HCT116 (cell line): ENCODE measurements at regions not wholly inside any gene's neighbourhood (a gene's known extent, or its start where the extent isn't known, plus 50 kb on each side); places are given as distances from the start of the nearest gene placed in this dataset.

ENCODE experiments used
- ATAC-seq: fragments of 200-7000 bp; cut with Tn5 transposase; 2 replicates; pipeline ENCODE4 v1.9.1; 2020; ENCODE audit warnings: mild to moderate bottlenecking, moderate library complexity
- BruUV-seq: library from RNA; stranded (reverse); fragments of 400-500 nt; replicated peaks from 2 replicates; lab custom pipeline; 2021; lab: Mats Ljungman, UMichigan
- CTCF ChIA-PET: fragments of 300-600 bp; sonication (Branson Sonifier 250); formaldehyde crosslinking; loops from one replicate; lab custom pipeline; 2021; ENCODE audit warnings: antibody characterized with exemption; lab: Charles Lee
- POLR2A ChIA-PET: fragments of 300-600, 350-600 bp; sonication (Branson Sonifier 250); formaldehyde crosslinking; loops from one replicate; lab custom pipeline; 2021; ENCODE audit warnings: antibody characterized with exemption; lab: Charles Lee
- RAD21 ChIA-PET, 2 experiments: fragments of 300-600 bp; sonication (Branson Sonifier 250); formaldehyde crosslinking; loops; one replicate each; lab custom pipeline; 2023; ENCODE audit warnings: low total read pairs in 2 of 2; ENCODE audit not compliant: uncharacterized antibody in 2 of 2, unreplicated experiment in 2 of 2, low non-redundant PET in 1 of 2; lab: Charles Lee
- DNase-seq: peaks from one replicate; pipeline ENCODE4 v3.0.0-alpha.2; 2010; ENCODE audit warnings: low read depth, low spot score
- H2AFZ ChIP-seq: fragments of 200-600 bp; shearing (Covaris generic), sonication (generic); 2 replicates; pipeline ENCODE4 v1.6.1; 2017; ENCODE audit warnings: low read depth, mixed run types, mixed read lengths, antibody characterized with exemption, low read length; ENCODE audit not compliant: poor library complexity, severe bottlenecking
- H3K27ac ChIP-seq: 2 replicates; pipeline ENCODE4 v1.5.1; 2012; ENCODE audit warnings: low read depth, low read length
- H3K27me3 ChIP-seq: fragments of 200-600 bp; sonication (generic); 2 replicates; pipeline ENCODE4 v1.6.1; 2016; ENCODE audit warnings: mixed run types, low read length, mixed read lengths; ENCODE audit not compliant: insufficient read depth
- H3K36me3 ChIP-seq, 2 experiments: fragments of 200-500 bp in 1 of 2; fragments of 200-600 bp in 1 of 2; sonication (Bioruptor generic) in 1 of 2; sonication (generic) in 1 of 2; 2 replicates each; pipeline versions ENCODE4 v1.5.1 to v1.6.1; 2014 to 2016; ENCODE audit warnings: low read length in 2 of 2, inconsistent platforms in 1 of 2, mixed read lengths in 1 of 2, mixed run types in 1 of 2; ENCODE audit not compliant: insufficient read depth in 2 of 2, control insufficient read depth in 1 of 2
- H3K4me1 ChIP-seq, 2 experiments: fragments of 200-600 bp in 1 of 2; sonication (generic) in 1 of 2; 2 replicates each; pipeline versions ENCODE4 v1.5.1 to v1.6.1; 2012 to 2017; ENCODE audit warnings: low read length in 2 of 2, inconsistent platforms in 1 of 2, mild to moderate bottlenecking in 1 of 2, mixed read lengths in 1 of 2, mixed run types in 1 of 2, moderate library complexity in 1 of 2; ENCODE audit not compliant: insufficient read depth in 2 of 2, control insufficient read depth in 1 of 2
- H3K4me2 ChIP-seq: fragments of 200-600 bp; sonication (generic); 2 replicates; pipeline ENCODE4 v1.6.1; 2017; ENCODE audit warnings: mixed run types, low read length, mixed read lengths
- H3K4me3 ChIP-seq, 2 experiments: fragments of 200-600 bp in 1 of 2; sonication (generic) in 1 of 2; replicated peaks in 1 of 2; 2 replicates each; pipeline ENCODE4 v1.5.1; 2011 to 2016; ENCODE audit warnings: low read length in 2 of 2, control low read depth in 1 of 2, low read depth in 1 of 2, mild to moderate bottlenecking in 1 of 2, mixed read lengths in 1 of 2, mixed run types in 1 of 2
- H3K79me2 ChIP-seq: fragments of 200-600 bp; sonication (generic); 2 replicates; pipeline ENCODE4 v1.6.1; 2017; ENCODE audit warnings: mild to moderate bottlenecking, mixed run types, low read length, moderate library complexity, mixed read lengths; ENCODE audit not compliant: insufficient read depth
- H3K9ac ChIP-seq: fragments of 200-600 bp; sonication (generic); 2 replicates; pipeline ENCODE4 v1.6.1; 2016; ENCODE audit warnings: low read length, mixed read lengths
- H3K9me2 ChIP-seq: fragments of 200-600 bp; sonication (generic), shearing (Covaris generic); 2 replicates; pipeline ENCODE4 v1.6.1; 2017; ENCODE audit warnings: mixed run types, mild to moderate bottlenecking, moderate library complexity; ENCODE audit not compliant: insufficient read depth
- H3K9me3 ChIP-seq, 2 experiments: fragments of 200-500 bp in 1 of 2; fragments of 200-600 bp in 1 of 2; sonication (Bioruptor generic) in 1 of 2; sonication (generic) in 1 of 2; 2 replicates each; pipeline ENCODE4 v1.6.1; 2014 to 2017; ENCODE audit warnings: low read length in 2 of 2, mixed read lengths in 2 of 2, inconsistent platforms in 1 of 2, low read depth in 1 of 2, mild to moderate bottlenecking in 1 of 2, mixed run types in 1 of 2, moderate library complexity in 1 of 2; ENCODE audit not compliant: control insufficient read depth in 1 of 2, insufficient read depth in 1 of 2
- H4K20me1 ChIP-seq: fragments of 200-600 bp; sonication (generic), shearing (Covaris generic); 2 replicates; pipeline ENCODE4 v1.6.1; 2017; ENCODE audit warnings: mixed run types, mild to moderate bottlenecking, moderate library complexity; ENCODE audit not compliant: insufficient read depth
- ATF3 ChIP-seq: IDR thresholded peaks from 2 replicates; pipeline ENCODE4 v1.6.1; 2012
- CBX3 ChIP-seq: IDR thresholded peaks from 2 replicates; pipeline ENCODE4 v1.6.1; 2012; ENCODE audit warnings: low read depth
- CEBPB ChIP-seq: IDR thresholded peaks from 2 replicates; pipeline ENCODE4 v1.6.1; 2012; ENCODE audit warnings: low read depth
- ELF1 ChIP-seq: IDR thresholded peaks from 2 replicates; pipeline ENCODE4 v1.6.1; 2012; ENCODE audit warnings: low read depth, borderline replicate concordance
- EZH2phosphoT487 ChIP-seq: fragments of 200-600 bp; IDR thresholded peaks from 2 replicates; pipeline ENCODE4 v1.6.1; 2018; ENCODE audit warnings: antibody characterized with exemption, borderline replicate concordance
- POLR2A ChIP-seq: IDR thresholded peaks from 2 replicates; pipeline ENCODE4 v1.7.0; 2011; ENCODE audit warnings: borderline replicate concordance; ENCODE audit not compliant: insufficient read depth, insufficient read length; ENCODE audit errors: extremely low read depth
- RAD21 ChIP-seq: IDR thresholded peaks from 2 replicates; pipeline ENCODE4 v1.6.1; 2012; ENCODE audit warnings: low read depth, mild to moderate bottlenecking
- SP1 ChIP-seq: IDR thresholded peaks from 2 replicates; pipeline ENCODE4 v1.6.1; 2012; ENCODE audit warnings: low read depth
- SRF ChIP-seq: IDR thresholded peaks from 2 replicates; pipeline ENCODE4 v1.6.1; 2012; ENCODE audit warnings: low read depth
- YY1 ChIP-seq: IDR thresholded peaks from 2 replicates; pipeline ENCODE4 v1.6.1; 2011; ENCODE audit warnings: low read length, low read depth, moderate library complexity, mild to moderate bottlenecking; ENCODE audit not compliant: insufficient replicate concordance; ENCODE audit errors: extremely low read depth
- ZNF274 ChIP-seq: fragments of 200-500 bp; sonication (Bioruptor generic); IDR thresholded peaks from 2 replicates; pipeline ENCODE4 v1.6.1; 2014; ENCODE audit warnings: mild to moderate bottlenecking, low read depth, low read length, inconsistent platforms
- intact Hi-C: fragments of 100-400 bp; cut with micrococcal nuclease; formaldehyde crosslinking; loops from 2 replicates; pipeline ENCODE4 v1.10.0; 2022
- TF ChIP-seq, protein P1 (sequence below): IDR thresholded peaks from 2 replicates; pipeline ENCODE4 v1.6.1; 2012; ENCODE audit warnings: low read depth

- H3K4me2 ChIP-seq, result no peak overlapping the region
- no peaks in the 10 kb centered on the region for H3K4me1 ChIP-seq
- H3K9me2 ChIP-seq, result no peaks in the 10 kb centered on the region
- H3K27me3 ChIP-seq, result no peaks in the 10 kb centered on the region
- no peak for ATAC-seq
- H4K20me1 ChIP-seq, result no peaks in the 10 kb centered on the region; the same call in 1 of the 2 replicates
- peaks cover 10 to 19% of the 10 kb centered on the region in 2 experiments; a peak in 3 of 4 replicates for H3K9me3 ChIP-seq
- TF ChIP-seq EZH2phosphoT487, result no peak
- no peak for TF ChIP-seq SRF
- TF ChIP-seq, protein P1, sequence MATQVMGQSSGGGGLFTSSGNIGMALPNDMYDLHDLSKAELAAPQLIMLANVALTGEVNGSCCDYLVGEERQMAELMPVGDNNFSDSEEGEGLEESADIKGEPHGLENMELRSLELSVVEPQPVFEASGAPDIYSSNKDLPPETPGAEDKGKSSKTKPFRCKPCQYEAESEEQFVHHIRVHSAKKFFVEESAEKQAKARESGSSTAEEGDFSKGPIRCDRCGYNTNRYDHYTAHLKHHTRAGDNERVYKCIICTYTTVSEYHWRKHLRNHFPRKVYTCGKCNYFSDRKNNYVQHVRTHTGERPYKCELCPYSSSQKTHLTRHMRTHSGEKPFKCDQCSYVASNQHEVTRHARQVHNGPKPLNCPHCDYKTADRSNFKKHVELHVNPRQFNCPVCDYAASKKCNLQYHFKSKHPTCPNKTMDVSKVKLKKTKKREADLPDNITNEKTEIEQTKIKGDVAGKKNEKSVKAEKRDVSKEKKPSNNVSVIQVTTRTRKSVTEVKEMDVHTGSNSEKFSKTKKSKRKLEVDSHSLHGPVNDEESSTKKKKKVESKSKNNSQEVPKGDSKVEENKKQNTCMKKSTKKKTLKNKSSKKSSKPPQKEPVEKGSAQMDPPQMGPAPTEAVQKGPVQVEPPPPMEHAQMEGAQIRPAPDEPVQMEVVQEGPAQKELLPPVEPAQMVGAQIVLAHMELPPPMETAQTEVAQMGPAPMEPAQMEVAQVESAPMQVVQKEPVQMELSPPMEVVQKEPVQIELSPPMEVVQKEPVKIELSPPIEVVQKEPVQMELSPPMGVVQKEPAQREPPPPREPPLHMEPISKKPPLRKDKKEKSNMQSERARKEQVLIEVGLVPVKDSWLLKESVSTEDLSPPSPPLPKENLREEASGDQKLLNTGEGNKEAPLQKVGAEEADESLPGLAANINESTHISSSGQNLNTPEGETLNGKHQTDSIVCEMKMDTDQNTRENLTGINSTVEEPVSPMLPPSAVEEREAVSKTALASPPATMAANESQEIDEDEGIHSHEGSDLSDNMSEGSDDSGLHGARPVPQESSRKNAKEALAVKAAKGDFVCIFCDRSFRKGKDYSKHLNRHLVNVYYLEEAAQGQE, result no peak
- no peak for TF ChIP-seq YY1
- no peak for TF ChIP-seq POLR2A
- TF ChIP-seq SP1, result no peak
- no peak for TF ChIP-seq ATF3
- no peak for TF ChIP-seq CEBPB
- TF ChIP-seq CBX3, result no peak
- TF ChIP-seq ZNF274, result no peak
- TF ChIP-seq ELF1, result no peak
- TF ChIP-seq RAD21, result no peak
- CTCF ChIA-PET, result no interaction called here
- H3K36me3 ChIP-seq, result no peaks in the 10 kb centered on the region
- POLR2A ChIA-PET, result no interaction called here
- RAD21 ChIA-PET, result no interaction called here
- DNase-seq, result no peak
- intact Hi-C loops, result no loop called here
- H3K4me3 ChIP-seq, result no peak overlapping the region
- no peak overlapping the region for H3K27ac ChIP-seq
- no peaks in the 10 kb centered on the region for H3K79me2 ChIP-seq
- H2AFZ ChIP-seq, result no peak overlapping the region
- no peak overlapping the region for H3K9ac ChIP-seq
- no TSS peak for BruUV-seq
These were observed 1069.1 kb upstream of the SEL1L start for GRCh38 chr14:82602794-82603193.
